Gastroesophageal sphincter (tissue), 4 donors: ENCODE measurements at regions not wholly inside any gene's neighbourhood (a gene's known extent, or its start where the extent isn't known, plus 50 kb on each side); places are given as distances from the start of the nearest gene placed in this dataset.

Source experiments
- ATAC-seq: fragments of 150-250 bp; one replicate; pipeline ENCODE4 v1.9.1; 2016; ENCODE audit warnings: mild to moderate bottlenecking, moderate library complexity
- H3K27ac ChIP-seq, 4 donors: fragments of 200-600 bp; sonication (generic) in 3 of 4; 1 replicate in 3 of 4; 2 replicates in 1 of 4; pipeline ENCODE4 v1.5.1; 2016 to 2019
- H3K27me3 ChIP-seq: fragments of 200-600 bp; sonication (generic); one replicate; pipeline ENCODE4 v1.5.1; 2019
- H3K36me3 ChIP-seq, 2 donors: fragments of 200-600 bp; sonication (generic); one replicate each; pipeline ENCODE4 v1.5.1; 2019; ENCODE audit warnings: control low read depth in 1 of 2
- H3K4me1 ChIP-seq, 3 donors: fragments of 200-600 bp; sonication (generic); 1 replicate in 2 of 3; 2 replicates in 1 of 3; pipeline ENCODE4 v1.5.1; 2016 to 2019; ENCODE audit warnings: control low read depth in 2 of 3
- H3K4me3 ChIP-seq, 2 donors: fragments of 200-600 bp; sonication (generic); one replicate each; pipeline ENCODE4 v1.5.1; 2019; ENCODE audit warnings: mild to moderate bottlenecking in 1 of 2, moderate library complexity in 1 of 2
- H3K9me3 ChIP-seq, 3 donors: fragments of 200-600 bp; sonication (generic); one replicate each; pipeline ENCODE4 v1.5.1; 2017 to 2019; ENCODE audit warnings: control low read depth in 2 of 3
- CTCF ChIP-seq, 4 experiments: fragments of 200-600 bp in 2 of 4; fragments of 450-650 bp in 2 of 4; sonication (generic) in 1 of 4; IDR thresholded peaks; one replicate each; pipeline ENCODE4 v1.5.1; 2017 to 2019; ENCODE audit warnings: antibody characterized with exemption in 4 of 4, mild to moderate bottlenecking in 2 of 4, moderate library complexity in 2 of 4
- EP300 ChIP-seq: sonication (generic); formaldehyde crosslinking; IDR thresholded peaks from one replicate; pipeline ENCODE4 v1.6.1; 2017; ENCODE audit warnings: antibody characterized with exemption, mild to moderate bottlenecking
- POLR2A ChIP-seq, 2 donors: fragments of 450-650 bp; IDR thresholded peaks; one replicate each; pipeline ENCODE4 v1.6.1; 2017; ENCODE audit warnings: antibody characterized with exemption in 2 of 2, mild to moderate bottlenecking in 2 of 2, moderate library complexity in 1 of 2
- POLR2AphosphoS5 ChIP-seq: sonication (generic); formaldehyde crosslinking; IDR thresholded peaks from one replicate; pipeline ENCODE4 v1.6.1; 2017; ENCODE audit warnings: antibody characterized with exemption
- WGBS, 2 donors: methylation state at CpG; one replicate each; pipeline ENCODE4 v1.1.5; 2018; ENCODE audit warnings: low coverage in 1 of 2; 5-methylcytosine and 5-hydroxymethylcytosine counted together

GRCh38 chr4:167595898-167596297 lies 361.6 kb upstream of the SPOCK3 start:
- H3K9me3 ChIP-seq, result no peaks in the 10 kb centered on the region
- H3K4me1 ChIP-seq, result no peaks in the 10 kb centered on the region
- H3K36me3 ChIP-seq, result no peaks in the 10 kb centered on the region
- no peak overlapping the region for H3K4me3 ChIP-seq
- WGBS, 2 donors, result 70 to 91% methylated on average over 3 of the region's 3 CpGs
- no peak for ATAC-seq
- H3K27ac ChIP-seq, result no peak overlapping the region
- TF ChIP-seq EP300 (no peak), POLR2AphosphoS5 (no peak)
- H3K27me3 ChIP-seq, result no peaks in the 10 kb centered on the region

GRCh38 chr4:167602157-167602556 lies 367.9 kb upstream of the SPOCK3 start:
- Histone ChIP-seq H3K27me3 (no peaks in the 10 kb centered on the region), H3K27ac (no peak overlapping the region), H3K4me3 (no peak overlapping the region), H3K9me3 (no peaks in the 10 kb centered on the region), H3K36me3 (no peaks in the 10 kb centered on the region), H3K4me1 (no peaks in the 10 kb centered on the region)
- 68 to 80% methylated on average over 2 of the region's 2 CpGs for WGBS, 2 donors
- ATAC-seq, result no peak
- no peak for TF ChIP-seq POLR2AphosphoS5
- TF ChIP-seq EP300, result no peak
- TF ChIP-seq POLR2A (IDR thresholded peaks at IDR 0.05), result no peak
- TF ChIP-seq CTCF (IDR thresholded peaks at IDR 0.05), result no peak

GRCh38 chr4:167606551-167606950 lies 372.3 kb upstream of the SPOCK3 start:
- 35 to 56% methylated on average over 2 to 3 of the region's 4 CpGs for WGBS, 2 donors
- ATAC-seq, result no peak
- Histone ChIP-seq H3K27ac (no peak overlapping the region), H3K4me1 (no peaks in the 10 kb centered on the region), H3K9me3 (no peaks in the 10 kb centered on the region), H3K27me3 (no peaks in the 10 kb centered on the region), H3K4me3 (no peak overlapping the region), H3K36me3 (no peaks in the 10 kb centered on the region)
- no peak for TF ChIP-seq POLR2AphosphoS5
- TF ChIP-seq CTCF (IDR thresholded peaks at IDR 0.05), result no peak
- no peak for TF ChIP-seq EP300
- TF ChIP-seq POLR2A (IDR thresholded peaks at IDR 0.05), result no peak

- no peak overlapping the region for H3K27ac ChIP-seq
- no peak overlapping the region for H3K4me3 ChIP-seq
- no peaks in the 10 kb centered on the region for H3K9me3 ChIP-seq
- no peak for TF ChIP-seq EP300
- TF ChIP-seq CTCF (IDR thresholded peaks at IDR 0.05), result no peak
- TF ChIP-seq POLR2AphosphoS5, result no peak
- no peak for TF ChIP-seq POLR2A (IDR thresholded peaks at IDR 0.05)
- WGBS, 2 donors, result 58 to 62% methylated on average over 3 of the region's 3 CpGs
- no peaks in the 10 kb centered on the region for H3K27me3 ChIP-seq
- no peak for ATAC-seq
- H3K36me3 ChIP-seq, result no peaks in the 10 kb centered on the region
- H3K4me1 ChIP-seq, result no peaks in the 10 kb centered on the region
These were observed 379.1 kb upstream of the SPOCK3 start for GRCh38 chr4:167613381-167613780.

- no peak for TF ChIP-seq EP300
- no peak for TF ChIP-seq POLR2AphosphoS5
- TF ChIP-seq CTCF (IDR thresholded peaks at IDR 0.05), result no peak
- TF ChIP-seq POLR2A (IDR thresholded peaks at IDR 0.05), result no peak
- WGBS, 2 donors, result 43 to 52% methylated on average over 3 of the region's 3 CpGs
- no peak overlapping the region for H3K27ac ChIP-seq
These were observed 380.6 kb upstream of the SPOCK3 start for GRCh38 chr4:167614866-167615265.

GRCh38 chr4:167616476-167616875 lies 382.2 kb upstream of the SPOCK3 start:
- no peak for ATAC-seq
- TF ChIP-seq EP300 (no peak), POLR2AphosphoS5 (no peak), CTCF (IDR thresholded peaks at IDR 0.05) (no peak), POLR2A (IDR thresholded peaks at IDR 0.05) (no peak)
- H3K27ac ChIP-seq, result no peak overlapping the region
- no peak overlapping the region for H3K4me3 ChIP-seq
- WGBS, 2 donors, result 0% methylated on average over 1 of the region's 1 CpG
- no peaks in the 10 kb centered on the region for H3K9me3 ChIP-seq
- H3K27me3 ChIP-seq, result no peaks in the 10 kb centered on the region
- no peaks in the 10 kb centered on the region for H3K36me3 ChIP-seq
- no peaks in the 10 kb centered on the region for H3K4me1 ChIP-seq

More at GRCh38 chr4:167614866-167615265, 380.6 kb upstream of the SPOCK3 start:
- H3K27me3 ChIP-seq, result no peaks in the 10 kb centered on the region
- no peaks in the 10 kb centered on the region for H3K36me3 ChIP-seq
- no peak for ATAC-seq
- no peaks in the 10 kb centered on the region for H3K9me3 ChIP-seq
- H3K4me1 ChIP-seq, result no peaks in the 10 kb centered on the region
- H3K4me3 ChIP-seq, result no peak overlapping the region
